ENCODE measurements at regions not wholly inside any gene's neighbourhood (a gene's known extent, or its start where the extent isn't known, plus 50 kb on each side); places are given as distances from the start of the nearest gene placed in this dataset.

GRCh38 chr15:94080989-94081605, 150.3 kb upstream of the MCTP2 start:
- FAIRE-seq (no peak), DNase-seq (no peak)
- TF ChIP-seq CTCF (IDR thresholded peaks at IDR 0.05; ENCODE audit: borderline replicate concordance, extremely low read depth, insufficient read depth), result no peak
- no peak overlapping the region for H3K4me3 ChIP-seq (ENCODE audit: low read length in 3 of 3)
- H3K36me3 ChIP-seq (ENCODE audit: control insufficient read depth in 2 of 3, insufficient read depth in 3 of 3, low read length in 3 of 3), result no peaks in the 10 kb centered on the region
- H3K27ac ChIP-seq (ENCODE audit: low read depth in 2 of 2, low read length in 2 of 2), result no peak overlapping the region
- no peak overlapping the region for H3K9ac ChIP-seq (ENCODE audit: low read length in 3 of 3)
- no peaks in the 10 kb centered on the region for H3K9me3 ChIP-seq (ENCODE audit: control insufficient read depth in 2 of 3, insufficient read depth in 1 of 3, low read length in 3 of 3)
- no peaks in the 10 kb centered on the region for H3K27me3 ChIP-seq (ENCODE audit: control insufficient read depth, insufficient read depth, low read length)
- intact Hi-C loops (cut with DNase I), result no loop called here
- H3K4me1 ChIP-seq (ENCODE audit: control insufficient read depth in 2 of 3, insufficient read depth in 2 of 3, low read depth in 1 of 3, low read length in 3 of 3), result no peaks in the 10 kb centered on the region

GRCh38 chr15:94080416-94080815, 150.9 kb upstream of the MCTP2 start:
- intact Hi-C loops (cut with DNase I), result no loop called here
- Histone ChIP-seq H3K9ac (ENCODE audit: low read length in 3 of 3) (no peak overlapping the region), H3K9me3 (ENCODE audit: control insufficient read depth in 2 of 3, insufficient read depth in 1 of 3, low read length in 3 of 3) (no peaks in the 10 kb centered on the region), H3K27ac (ENCODE audit: low read depth in 2 of 2, low read length in 2 of 2) (no peak overlapping the region), H3K36me3 (ENCODE audit: control insufficient read depth in 2 of 3, insufficient read depth in 3 of 3, low read length in 3 of 3) (no peaks in the 10 kb centered on the region), H3K4me3 (ENCODE audit: low read length in 3 of 3) (no peak overlapping the region), H3K4me1 (ENCODE audit: control insufficient read depth in 2 of 3, insufficient read depth in 2 of 3, low read depth in 1 of 3, low read length in 3 of 3) (no peaks in the 10 kb centered on the region), H3K27me3 (ENCODE audit: control insufficient read depth, insufficient read depth, low read length) (no peaks in the 10 kb centered on the region)
- no peak for FAIRE-seq
- no peak for DNase-seq
- TF ChIP-seq CTCF (IDR thresholded peaks at IDR 0.05; ENCODE audit: borderline replicate concordance, extremely low read depth, insufficient read depth), result no peak

DNA sequence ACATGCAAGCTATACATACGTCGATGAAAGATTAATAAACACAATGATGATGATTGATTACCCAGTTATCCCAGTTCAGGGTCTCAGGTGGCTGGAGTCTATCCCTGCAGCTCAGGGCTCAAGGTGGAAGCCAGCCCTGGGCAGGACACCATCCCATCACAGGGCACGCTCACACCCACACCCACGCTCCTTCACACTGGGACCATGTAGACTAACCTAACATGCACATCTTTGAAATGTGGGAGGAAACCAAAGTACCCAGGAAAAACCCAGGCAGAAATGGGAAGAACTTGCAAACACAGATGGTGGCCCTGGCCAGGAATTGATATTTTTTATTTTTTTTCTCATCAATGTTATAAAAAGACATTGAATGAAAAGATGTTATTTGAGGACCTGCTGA, 151.4 kb upstream of the MCTP2 start:
- no peaks in the 10 kb centered on the region for H3K4me1 ChIP-seq (ENCODE audit: control insufficient read depth in 2 of 3, insufficient read depth in 2 of 3, low read depth in 1 of 3, low read length in 3 of 3)
- H3K4me3 ChIP-seq (ENCODE audit: low read length in 3 of 3), result no peak overlapping the region
- no peak for DNase-seq
- H3K36me3 ChIP-seq (ENCODE audit: control insufficient read depth in 2 of 3, insufficient read depth in 3 of 3, low read length in 3 of 3), result no peaks in the 10 kb centered on the region
- H3K9ac ChIP-seq (ENCODE audit: low read length in 3 of 3), result no peak overlapping the region
- H3K27ac ChIP-seq (ENCODE audit: low read depth in 2 of 2, low read length in 2 of 2), result no peak overlapping the region
- intact Hi-C loops (cut with DNase I), result no loop called here
- no peaks in the 10 kb centered on the region for H3K9me3 ChIP-seq (ENCODE audit: control insufficient read depth in 2 of 3, insufficient read depth in 1 of 3, low read length in 3 of 3)
- TF ChIP-seq CTCF (IDR thresholded peaks at IDR 0.05; ENCODE audit: borderline replicate concordance, extremely low read depth, insufficient read depth), result no peak
- FAIRE-seq, result no peak
- no peaks in the 10 kb centered on the region for H3K27me3 ChIP-seq (ENCODE audit: control insufficient read depth, insufficient read depth, low read length)

DNA sequence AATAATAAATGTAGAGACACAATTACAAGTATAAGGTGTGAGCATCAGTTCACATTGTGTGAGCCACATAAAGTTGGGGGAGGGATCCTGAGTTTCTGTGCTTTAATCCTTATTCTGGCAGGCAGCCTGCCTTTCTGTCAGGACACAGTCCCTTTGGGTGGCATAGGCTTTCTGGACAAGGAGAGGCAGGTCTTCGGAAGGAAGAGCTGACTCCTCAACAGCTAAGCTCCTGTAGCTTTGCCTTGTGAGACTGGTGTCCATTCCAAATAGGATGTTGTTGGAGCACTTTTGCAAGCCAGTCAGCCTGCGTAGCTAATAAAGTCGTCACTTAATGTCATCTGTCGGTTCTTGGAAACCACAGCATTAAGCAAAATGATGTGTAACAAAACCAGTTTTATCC, 151.9 kb upstream of the MCTP2 start:
- FAIRE-seq (no peak), DNase-seq (no peak)
- H3K36me3 ChIP-seq (ENCODE audit: control insufficient read depth in 2 of 3, insufficient read depth in 3 of 3, low read length in 3 of 3), result no peaks in the 10 kb centered on the region
- no peaks in the 10 kb centered on the region for H3K27me3 ChIP-seq (ENCODE audit: control insufficient read depth, insufficient read depth, low read length)
- H3K4me1 ChIP-seq (ENCODE audit: control insufficient read depth in 2 of 3, insufficient read depth in 2 of 3, low read depth in 1 of 3, low read length in 3 of 3), result no peaks in the 10 kb centered on the region
- intact Hi-C loops (cut with DNase I), result no loop called here
- H3K27ac ChIP-seq (ENCODE audit: low read depth in 2 of 2, low read length in 2 of 2), result no peak overlapping the region
- H3K9me3 ChIP-seq (ENCODE audit: control insufficient read depth in 2 of 3, insufficient read depth in 1 of 3, low read length in 3 of 3), result no peaks in the 10 kb centered on the region
- H3K4me3 ChIP-seq (ENCODE audit: low read length in 3 of 3), result no peak overlapping the region
- no peak for TF ChIP-seq CTCF (IDR thresholded peaks at IDR 0.05; ENCODE audit: borderline replicate concordance, extremely low read depth, insufficient read depth)
- H3K9ac ChIP-seq (ENCODE audit: low read length in 3 of 3), result no peak overlapping the region

All from kidney (tissue), 13 donors.